ENCODE measurements at regions not wholly inside any gene's neighbourhood (a gene's known extent, or its start where the extent isn't known, plus 50 kb on each side); places are given as distances from the start of the nearest gene placed in this dataset.

DNA sequence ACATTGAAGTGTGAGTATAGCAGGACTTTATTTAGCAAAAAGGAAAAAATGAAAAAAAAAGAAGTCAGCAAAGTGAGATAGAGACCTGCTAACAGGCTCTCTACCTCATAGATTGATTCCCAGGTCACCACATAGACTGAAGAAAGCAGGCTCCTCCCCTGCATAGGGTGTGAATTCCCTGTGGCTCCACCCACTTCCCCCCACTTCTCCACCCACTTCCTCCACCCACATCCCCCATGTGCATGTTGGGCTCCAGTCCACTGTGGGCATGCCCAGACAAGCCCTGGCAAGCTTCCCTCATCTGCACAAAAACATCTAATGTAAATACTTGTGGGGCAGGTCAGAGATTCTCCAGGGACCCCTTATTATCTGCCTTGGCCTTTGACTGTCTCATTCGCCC lies 97.8 kb downstream of the TMEM47 start:
- TF ChIP-seq ZFP1 (CRISPR knock-in tag; IDR thresholded peaks at IDR 0.05) (no peak), ESRRA (IDR thresholded peaks at IDR 0.05; ENCODE audit: borderline replicate concordance, low read depth) (no peak), POLR2A (conservative IDR thresholded peaks at IDR 0.05) (no peak), RAD21 (CRISPR knock-in tag; conservative IDR thresholded peaks at IDR 0.05 in 1 of 2, IDR thresholded peaks at IDR 0.05 in 1 of 2) (no peak), SMC3 (conservative IDR thresholded peaks at IDR 0.05; ENCODE audit: insufficient read depth, low read depth, low read length) (no peak), MYNN (IDR thresholded peaks at IDR 0.05) (no peak), MYNN (CRISPR knock-in tag; IDR thresholded peaks at IDR 0.05) (no peak), TEAD2 (tag; IDR thresholded peaks at IDR 0.05) (no peak)
- TF ChIP-seq, protein P1, sequence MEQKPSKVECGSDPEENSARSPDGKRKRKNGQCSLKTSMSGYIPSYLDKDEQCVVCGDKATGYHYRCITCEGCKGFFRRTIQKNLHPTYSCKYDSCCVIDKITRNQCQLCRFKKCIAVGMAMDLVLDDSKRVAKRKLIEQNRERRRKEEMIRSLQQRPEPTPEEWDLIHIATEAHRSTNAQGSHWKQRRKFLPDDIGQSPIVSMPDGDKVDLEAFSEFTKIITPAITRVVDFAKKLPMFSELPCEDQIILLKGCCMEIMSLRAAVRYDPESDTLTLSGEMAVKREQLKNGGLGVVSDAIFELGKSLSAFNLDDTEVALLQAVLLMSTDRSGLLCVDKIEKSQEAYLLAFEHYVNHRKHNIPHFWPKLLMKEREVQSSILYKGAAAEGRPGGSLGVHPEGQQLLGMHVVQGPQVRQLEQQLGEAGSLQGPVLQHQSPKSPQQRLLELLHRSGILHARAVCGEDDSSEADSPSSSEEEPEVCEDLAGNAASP (IDR thresholded peaks at IDR 0.05): no peak
- TF ChIP-seq, protein P2, sequence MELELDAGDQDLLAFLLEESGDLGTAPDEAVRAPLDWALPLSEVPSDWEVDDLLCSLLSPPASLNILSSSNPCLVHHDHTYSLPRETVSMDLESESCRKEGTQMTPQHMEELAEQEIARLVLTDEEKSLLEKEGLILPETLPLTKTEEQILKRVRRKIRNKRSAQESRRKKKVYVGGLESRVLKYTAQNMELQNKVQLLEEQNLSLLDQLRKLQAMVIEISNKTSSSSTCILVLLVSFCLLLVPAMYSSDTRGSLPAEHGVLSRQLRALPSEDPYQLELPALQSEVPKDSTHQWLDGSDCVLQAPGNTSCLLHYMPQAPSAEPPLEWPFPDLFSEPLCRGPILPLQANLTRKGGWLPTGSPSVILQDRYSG (tag; conservative IDR thresholded peaks at IDR 0.05; ENCODE audit: low read depth): no peak
- TF ChIP-seq, protein P3, sequence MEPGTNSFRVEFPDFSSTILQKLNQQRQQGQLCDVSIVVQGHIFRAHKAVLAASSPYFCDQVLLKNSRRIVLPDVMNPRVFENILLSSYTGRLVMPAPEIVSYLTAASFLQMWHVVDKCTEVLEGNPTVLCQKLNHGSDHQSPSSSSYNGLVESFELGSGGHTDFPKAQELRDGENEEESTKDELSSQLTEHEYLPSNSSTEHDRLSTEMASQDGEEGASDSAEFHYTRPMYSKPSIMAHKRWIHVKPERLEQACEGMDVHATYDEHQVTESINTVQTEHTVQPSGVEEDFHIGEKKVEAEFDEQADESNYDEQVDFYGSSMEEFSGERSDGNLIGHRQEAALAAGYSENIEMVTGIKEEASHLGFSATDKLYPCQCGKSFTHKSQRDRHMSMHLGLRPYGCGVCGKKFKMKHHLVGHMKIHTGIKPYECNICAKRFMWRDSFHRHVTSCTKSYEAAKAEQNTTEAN (CRISPR knock-in tag; IDR thresholded peaks at IDR 0.05): no peak
- TF ChIP-seq, protein P4, sequence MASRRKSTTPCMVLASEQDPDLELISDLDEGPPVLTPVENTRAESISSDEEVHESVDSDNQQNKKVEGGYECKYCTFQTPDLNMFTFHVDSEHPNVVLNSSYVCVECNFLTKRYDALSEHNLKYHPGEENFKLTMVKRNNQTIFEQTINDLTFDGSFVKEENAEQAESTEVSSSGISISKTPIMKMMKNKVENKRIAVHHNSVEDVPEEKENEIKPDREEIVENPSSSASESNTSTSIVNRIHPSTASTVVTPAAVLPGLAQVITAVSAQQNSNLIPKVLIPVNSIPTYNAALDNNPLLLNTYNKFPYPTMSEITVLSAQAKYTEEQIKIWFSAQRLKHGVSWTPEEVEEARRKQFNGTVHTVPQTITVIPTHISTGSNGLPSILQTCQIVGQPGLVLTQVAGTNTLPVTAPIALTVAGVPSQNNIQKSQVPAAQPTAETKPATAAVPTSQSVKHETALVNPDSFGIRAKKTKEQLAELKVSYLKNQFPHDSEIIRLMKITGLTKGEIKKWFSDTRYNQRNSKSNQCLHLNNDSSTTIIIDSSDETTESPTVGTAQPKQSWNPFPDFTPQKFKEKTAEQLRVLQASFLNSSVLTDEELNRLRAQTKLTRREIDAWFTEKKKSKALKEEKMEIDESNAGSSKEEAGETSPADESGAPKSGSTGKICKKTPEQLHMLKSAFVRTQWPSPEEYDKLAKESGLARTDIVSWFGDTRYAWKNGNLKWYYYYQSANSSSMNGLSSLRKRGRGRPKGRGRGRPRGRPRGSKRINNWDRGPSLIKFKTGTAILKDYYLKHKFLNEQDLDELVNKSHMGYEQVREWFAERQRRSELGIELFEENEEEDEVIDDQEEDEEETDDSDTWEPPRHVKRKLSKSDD (conservative IDR thresholded peaks at IDR 0.05; ENCODE audit: low read length): no peak
- TF ChIP-seq, protein P5, sequence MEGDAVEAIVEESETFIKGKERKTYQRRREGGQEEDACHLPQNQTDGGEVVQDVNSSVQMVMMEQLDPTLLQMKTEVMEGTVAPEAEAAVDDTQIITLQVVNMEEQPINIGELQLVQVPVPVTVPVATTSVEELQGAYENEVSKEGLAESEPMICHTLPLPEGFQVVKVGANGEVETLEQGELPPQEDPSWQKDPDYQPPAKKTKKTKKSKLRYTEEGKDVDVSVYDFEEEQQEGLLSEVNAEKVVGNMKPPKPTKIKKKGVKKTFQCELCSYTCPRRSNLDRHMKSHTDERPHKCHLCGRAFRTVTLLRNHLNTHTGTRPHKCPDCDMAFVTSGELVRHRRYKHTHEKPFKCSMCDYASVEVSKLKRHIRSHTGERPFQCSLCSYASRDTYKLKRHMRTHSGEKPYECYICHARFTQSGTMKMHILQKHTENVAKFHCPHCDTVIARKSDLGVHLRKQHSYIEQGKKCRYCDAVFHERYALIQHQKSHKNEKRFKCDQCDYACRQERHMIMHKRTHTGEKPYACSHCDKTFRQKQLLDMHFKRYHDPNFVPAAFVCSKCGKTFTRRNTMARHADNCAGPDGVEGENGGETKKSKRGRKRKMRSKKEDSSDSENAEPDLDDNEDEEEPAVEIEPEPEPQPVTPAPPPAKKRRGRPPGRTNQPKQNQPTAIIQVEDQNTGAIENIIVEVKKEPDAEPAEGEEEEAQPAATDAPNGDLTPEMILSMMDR (IDR thresholded peaks at IDR 0.05 in 2 of 3, conservative IDR thresholded peaks at IDR 0.05 in 1 of 3; ENCODE audit: insufficient read depth in 2 of 3, low read depth in 1 of 3, low read length in 3 of 3): no peak
- TF ChIP-seq, protein P6, sequence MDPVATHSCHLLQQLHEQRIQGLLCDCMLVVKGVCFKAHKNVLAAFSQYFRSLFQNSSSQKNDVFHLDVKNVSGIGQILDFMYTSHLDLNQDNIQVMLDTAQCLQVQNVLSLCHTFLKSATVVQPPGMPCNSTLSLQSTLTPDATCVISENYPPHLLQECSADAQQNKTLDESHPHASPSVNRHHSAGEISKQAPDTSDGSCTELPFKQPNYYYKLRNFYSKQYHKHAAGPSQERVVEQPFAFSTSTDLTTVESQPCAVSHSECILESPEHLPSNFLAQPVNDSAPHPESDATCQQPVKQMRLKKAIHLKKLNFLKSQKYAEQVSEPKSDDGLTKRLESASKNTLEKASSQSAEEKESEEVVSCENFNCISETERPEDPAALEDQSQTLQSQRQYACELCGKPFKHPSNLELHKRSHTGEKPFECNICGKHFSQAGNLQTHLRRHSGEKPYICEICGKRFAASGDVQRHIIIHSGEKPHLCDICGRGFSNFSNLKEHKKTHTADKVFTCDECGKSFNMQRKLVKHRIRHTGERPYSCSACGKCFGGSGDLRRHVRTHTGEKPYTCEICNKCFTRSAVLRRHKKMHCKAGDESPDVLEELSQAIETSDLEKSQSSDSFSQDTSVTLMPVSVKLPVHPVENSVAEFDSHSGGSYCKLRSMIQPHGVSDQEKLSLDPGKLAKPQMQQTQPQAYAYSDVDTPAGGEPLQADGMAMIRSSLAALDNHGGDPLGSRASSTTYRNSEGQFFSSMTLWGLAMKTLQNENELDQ (CRISPR knock-in tag; IDR thresholded peaks at IDR 0.05; ENCODE audit: borderline replicate concordance): no peak
- TF ChIP-seq, protein P7, sequence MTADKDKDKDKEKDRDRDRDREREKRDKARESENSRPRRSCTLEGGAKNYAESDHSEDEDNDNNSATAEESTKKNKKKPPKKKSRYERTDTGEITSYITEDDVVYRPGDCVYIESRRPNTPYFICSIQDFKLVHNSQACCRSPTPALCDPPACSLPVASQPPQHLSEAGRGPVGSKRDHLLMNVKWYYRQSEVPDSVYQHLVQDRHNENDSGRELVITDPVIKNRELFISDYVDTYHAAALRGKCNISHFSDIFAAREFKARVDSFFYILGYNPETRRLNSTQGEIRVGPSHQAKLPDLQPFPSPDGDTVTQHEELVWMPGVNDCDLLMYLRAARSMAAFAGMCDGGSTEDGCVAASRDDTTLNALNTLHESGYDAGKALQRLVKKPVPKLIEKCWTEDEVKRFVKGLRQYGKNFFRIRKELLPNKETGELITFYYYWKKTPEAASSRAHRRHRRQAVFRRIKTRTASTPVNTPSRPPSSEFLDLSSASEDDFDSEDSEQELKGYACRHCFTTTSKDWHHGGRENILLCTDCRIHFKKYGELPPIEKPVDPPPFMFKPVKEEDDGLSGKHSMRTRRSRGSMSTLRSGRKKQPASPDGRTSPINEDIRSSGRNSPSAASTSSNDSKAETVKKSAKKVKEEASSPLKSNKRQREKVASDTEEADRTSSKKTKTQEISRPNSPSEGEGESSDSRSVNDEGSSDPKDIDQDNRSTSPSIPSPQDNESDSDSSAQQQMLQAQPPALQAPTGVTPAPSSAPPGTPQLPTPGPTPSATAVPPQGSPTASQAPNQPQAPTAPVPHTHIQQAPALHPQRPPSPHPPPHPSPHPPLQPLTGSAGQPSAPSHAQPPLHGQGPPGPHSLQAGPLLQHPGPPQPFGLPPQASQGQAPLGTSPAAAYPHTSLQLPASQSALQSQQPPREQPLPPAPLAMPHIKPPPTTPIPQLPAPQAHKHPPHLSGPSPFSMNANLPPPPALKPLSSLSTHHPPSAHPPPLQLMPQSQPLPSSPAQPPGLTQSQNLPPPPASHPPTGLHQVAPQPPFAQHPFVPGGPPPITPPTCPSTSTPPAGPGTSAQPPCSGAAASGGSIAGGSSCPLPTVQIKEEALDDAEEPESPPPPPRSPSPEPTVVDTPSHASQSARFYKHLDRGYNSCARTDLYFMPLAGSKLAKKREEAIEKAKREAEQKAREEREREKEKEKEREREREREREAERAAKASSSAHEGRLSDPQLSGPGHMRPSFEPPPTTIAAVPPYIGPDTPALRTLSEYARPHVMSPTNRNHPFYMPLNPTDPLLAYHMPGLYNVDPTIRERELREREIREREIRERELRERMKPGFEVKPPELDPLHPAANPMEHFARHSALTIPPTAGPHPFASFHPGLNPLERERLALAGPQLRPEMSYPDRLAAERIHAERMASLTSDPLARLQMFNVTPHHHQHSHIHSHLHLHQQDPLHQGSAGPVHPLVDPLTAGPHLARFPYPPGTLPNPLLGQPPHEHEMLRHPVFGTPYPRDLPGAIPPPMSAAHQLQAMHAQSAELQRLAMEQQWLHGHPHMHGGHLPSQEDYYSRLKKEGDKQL (CRISPR knock-in tag; IDR thresholded peaks at IDR 0.05; ENCODE audit: borderline replicate concordance): no peak

Data from K562 (cell line).